Astrocyte of the cerebellum (primary cell): ENCODE measurements at regions not wholly inside any gene's neighbourhood (a gene's known extent, or its start where the extent isn't known, plus 50 kb on each side); places are given as distances from the start of the nearest gene placed in this dataset.

Experiments used
- DNase-seq: peaks from one replicate; pipeline ENCODE4 v3.0.0-alpha.2; 2011; ENCODE audit warnings: low read depth
- H3K4me3 ChIP-seq: 2 replicates; pipeline ENCODE4 v1.5.1; 2011; ENCODE audit warnings: mild to moderate bottlenecking, low read depth, low read length, moderate library complexity
- in situ Hi-C: cut with HindIII; loops from 2 replicates; pipeline ENCODE4 v1.10.0; 2017; ENCODE audit warnings: low sequenced_read_pairs
- TF ChIP-seq, protein P1 (sequence below): IDR thresholded peaks from 2 replicates; pipeline ENCODE4 v1.5.1; 2012; ENCODE audit warnings: low read length, low read depth, moderate library complexity, mild to moderate bottlenecking; ENCODE audit errors: missing control alignments

DNA sequence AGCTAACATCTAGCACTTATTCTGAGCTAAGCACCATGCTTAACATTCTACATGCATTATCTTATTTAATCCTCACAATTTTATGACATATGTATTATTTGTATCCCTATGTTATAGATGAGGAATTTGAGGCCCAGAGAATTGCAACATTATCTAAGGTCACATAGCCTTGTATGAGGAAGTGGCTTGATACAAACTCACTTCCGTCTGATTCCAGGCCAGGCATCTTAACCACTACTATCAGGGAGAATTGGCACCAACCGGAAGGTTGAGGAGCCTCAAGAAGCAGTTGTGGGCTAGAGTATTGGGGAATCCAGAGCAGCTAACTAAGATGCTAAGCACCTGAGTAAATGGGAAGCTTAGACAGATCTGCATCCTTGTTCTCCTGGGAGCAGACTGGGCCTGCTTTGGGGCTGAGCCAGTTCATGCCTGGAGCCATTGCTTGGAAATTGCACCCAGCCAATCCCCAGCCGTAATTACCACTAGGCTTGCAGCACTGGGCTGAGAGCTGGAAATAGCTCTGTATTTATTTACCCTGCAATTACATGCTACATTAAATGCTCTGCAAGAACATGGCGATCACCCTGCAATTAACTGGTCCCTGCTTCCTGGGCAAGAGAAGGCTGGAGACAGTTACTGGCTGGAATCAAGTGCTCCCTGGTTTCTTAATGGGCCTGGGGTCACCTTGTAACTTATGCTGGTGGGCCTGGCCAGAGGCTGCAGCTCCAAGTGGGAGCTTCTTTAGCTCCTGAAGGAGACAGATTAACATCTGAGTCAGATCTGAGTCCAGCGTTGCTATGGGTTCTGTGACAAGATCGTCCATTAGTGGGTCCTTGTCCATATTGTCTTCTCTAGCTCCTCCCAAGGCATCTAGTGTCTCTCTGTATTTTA is 273.1 kb upstream of the CCL2 start:
- in situ Hi-C loops, result no loop called here
- no peak for DNase-seq
- TF ChIP-seq, protein P1, sequence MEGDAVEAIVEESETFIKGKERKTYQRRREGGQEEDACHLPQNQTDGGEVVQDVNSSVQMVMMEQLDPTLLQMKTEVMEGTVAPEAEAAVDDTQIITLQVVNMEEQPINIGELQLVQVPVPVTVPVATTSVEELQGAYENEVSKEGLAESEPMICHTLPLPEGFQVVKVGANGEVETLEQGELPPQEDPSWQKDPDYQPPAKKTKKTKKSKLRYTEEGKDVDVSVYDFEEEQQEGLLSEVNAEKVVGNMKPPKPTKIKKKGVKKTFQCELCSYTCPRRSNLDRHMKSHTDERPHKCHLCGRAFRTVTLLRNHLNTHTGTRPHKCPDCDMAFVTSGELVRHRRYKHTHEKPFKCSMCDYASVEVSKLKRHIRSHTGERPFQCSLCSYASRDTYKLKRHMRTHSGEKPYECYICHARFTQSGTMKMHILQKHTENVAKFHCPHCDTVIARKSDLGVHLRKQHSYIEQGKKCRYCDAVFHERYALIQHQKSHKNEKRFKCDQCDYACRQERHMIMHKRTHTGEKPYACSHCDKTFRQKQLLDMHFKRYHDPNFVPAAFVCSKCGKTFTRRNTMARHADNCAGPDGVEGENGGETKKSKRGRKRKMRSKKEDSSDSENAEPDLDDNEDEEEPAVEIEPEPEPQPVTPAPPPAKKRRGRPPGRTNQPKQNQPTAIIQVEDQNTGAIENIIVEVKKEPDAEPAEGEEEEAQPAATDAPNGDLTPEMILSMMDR, result no peak
- H3K4me3 ChIP-seq, result no peak overlapping the region

DNA sequence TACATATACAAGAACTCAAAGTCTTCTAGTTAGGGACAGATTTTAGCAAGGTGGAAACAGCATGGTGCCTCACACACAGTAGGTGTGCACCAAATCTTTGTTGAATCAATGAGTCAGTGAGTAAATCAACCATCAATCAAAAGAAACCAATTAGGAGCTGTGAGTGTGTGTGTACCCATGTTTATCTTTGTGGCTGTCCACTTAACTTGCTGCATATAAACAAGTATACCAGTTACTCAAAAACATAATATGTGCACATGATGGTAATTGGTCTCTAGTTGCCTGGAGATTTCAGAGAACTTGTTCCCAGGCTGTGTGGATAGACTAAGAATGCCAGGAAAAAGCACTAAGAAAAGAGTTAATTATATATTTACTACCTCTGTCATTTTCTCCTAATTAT is 272.2 kb upstream of the CCL2 start:
- TF ChIP-seq, protein P1, result no peak
- H3K4me3 ChIP-seq, result no peak overlapping the region
- no peak for DNase-seq
- in situ Hi-C loops, result no loop called here

DNA sequence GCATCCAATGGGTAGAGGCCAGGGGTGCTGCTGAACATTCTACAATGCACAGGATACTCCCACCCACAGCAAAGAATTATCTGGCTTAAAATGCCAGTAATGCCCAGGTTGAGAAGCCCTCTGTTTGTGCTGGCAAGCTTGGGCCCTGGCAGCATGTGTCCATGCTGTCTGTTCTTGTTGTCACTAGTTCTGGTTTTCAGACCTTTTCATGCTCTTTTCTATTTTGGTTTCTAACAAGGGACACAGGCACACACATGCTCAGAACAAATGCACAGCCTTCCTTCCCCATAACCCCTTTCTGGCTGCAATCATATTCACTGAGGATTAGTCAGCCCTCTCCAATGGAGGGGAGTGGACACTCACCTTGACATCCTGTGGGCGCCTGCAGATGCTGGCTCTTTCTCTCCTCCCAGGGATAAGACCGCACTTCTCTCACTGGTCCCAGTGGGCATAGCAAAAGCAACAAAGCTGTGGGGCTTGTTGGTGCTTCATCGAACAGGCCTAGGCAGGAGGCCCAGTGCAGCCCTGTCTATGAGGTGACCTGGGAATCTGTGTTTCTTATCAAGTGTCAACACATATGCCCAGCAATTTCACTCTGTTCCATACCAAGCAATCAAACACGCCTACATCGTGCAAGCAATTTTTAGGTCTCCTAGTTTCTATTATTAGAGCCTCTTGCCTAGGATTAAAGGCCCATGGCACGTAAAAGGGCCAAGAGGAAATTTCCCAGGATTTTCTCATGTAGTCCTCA is 271.1 kb upstream of the CCL2 start:
- DNase-seq, result no peak
- in situ Hi-C loops, result no loop called here

GRCh38 chr17:33986088-33986487 is 269.0 kb upstream of the CCL2 start:
- no peak for DNase-seq
- H3K4me3 ChIP-seq, result no peak overlapping the region
- TF ChIP-seq, protein P1, result no peak
- in situ Hi-C loops, result no loop called here

More for the DNA sequence above, 271.1 kb upstream of the CCL2 start:
- no peak overlapping the region for H3K4me3 ChIP-seq
- TF ChIP-seq, protein P1, result no peak

GRCh38 chr17:33986566-33986965 is 268.5 kb upstream of the CCL2 start:
- no peak overlapping the region for H3K4me3 ChIP-seq
- in situ Hi-C loops, result no loop called here
- DNase-seq, result no peak
- TF ChIP-seq, protein P1, result no peak

DNA sequence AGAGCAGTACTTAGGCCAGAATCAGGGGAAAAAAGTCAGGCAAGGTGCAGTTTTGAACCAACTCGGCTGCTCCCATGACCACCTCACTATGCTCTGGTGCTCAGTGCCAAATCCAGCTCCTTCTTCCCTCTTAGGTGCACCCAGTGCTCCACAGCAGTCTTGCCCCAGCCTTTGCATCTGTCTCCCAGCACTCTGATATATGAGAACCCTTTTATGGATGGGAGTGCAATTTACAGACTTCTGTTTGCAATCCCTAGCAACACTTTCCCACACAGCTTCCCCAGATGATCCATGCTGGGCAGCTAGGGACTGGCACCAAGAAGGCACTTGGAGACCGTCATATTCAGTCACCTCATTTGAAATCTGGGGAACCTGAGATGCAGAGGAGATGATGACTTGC is 267.9 kb upstream of the CCL2 start:
- in situ Hi-C loops, result no loop called here
- no peak for DNase-seq
- TF ChIP-seq, protein P1, result no peak
- no peak overlapping the region for H3K4me3 ChIP-seq
